ENCODE measurements at regions not wholly inside any gene's neighbourhood (a gene's known extent, or its start where the extent isn't known, plus 50 kb on each side); places are given as distances from the start of the nearest gene placed in this dataset.
A peak's percentile ranks its signal among the peaks of the same experiment; 100 is the strongest.

GRCh38 chr4:123014038-123014437 lies 91.6 kb upstream of the NUDT6 start:
- TF ChIP-seq CTCF (conservative IDR thresholded peaks at IDR 0.05; ENCODE audit: low read depth), result no peak
- DNase-seq (ENCODE audit: low spot score), result no peak
- no peak overlapping the region for H3K27ac ChIP-seq
- ChIA-PET CTCF (no interaction called here), POLR2A (ENCODE audit: low non-redundant PET) (no interaction called here)

- no peak for TF ChIP-seq CTCF (conservative IDR thresholded peaks at IDR 0.05; ENCODE audit: low read depth)
- H3K27ac ChIP-seq, result no peak overlapping the region; the same call in 1 of the 2 replicates
- ChIA-PET CTCF (interaction anchor here (0.6 to 0.7 kb wide), 3 partner anchors 42 to 667 kb away, joined by 3 to 5 read pairs (median 4); no protein-coding TSS in a partner anchor), POLR2A (ENCODE audit: low non-redundant PET) (no interaction called here)
- DNase-seq (ENCODE audit: low spot score), result no peak
Measured at GRCh38 chr4:123017078-123017477, 94.7 kb upstream of the NUDT6 start.

DNA sequence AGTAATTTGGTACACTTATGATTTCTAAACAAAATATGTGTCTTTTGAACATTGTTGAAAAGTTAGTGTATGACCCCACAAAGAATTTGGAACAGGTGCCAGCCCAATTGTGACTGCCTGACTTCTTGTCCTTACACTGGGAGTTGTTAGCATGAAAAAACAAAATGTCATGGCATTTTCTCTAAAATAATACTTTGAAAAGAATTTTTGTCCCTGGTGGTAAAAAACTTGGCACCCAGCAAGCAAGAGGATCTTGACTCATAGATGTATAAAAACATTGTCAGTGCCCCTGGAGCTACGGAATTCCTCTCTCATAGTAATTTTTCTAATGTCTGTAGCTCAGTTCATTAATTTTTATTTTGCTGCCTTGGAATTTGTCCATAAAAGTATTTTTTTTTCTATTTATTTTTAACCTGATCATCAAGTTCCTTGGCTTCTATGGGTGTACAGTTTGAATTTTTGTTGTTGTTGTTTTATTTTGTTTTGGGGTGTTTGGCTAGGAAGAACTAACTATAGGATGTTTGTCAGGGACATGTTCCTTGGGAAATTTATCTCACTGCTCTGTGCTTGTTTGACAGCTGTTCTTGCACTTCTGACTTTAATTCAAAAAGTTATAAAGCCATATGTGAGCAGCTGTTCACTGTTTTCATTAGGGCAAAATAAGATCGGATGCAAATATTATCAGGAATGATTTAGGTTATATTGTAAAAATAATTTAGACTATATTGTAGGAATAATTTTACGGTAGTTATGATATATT lies 95.4 kb upstream of the NUDT6 start:
- ChIA-PET POLR2A (ENCODE audit: low non-redundant PET) (no interaction called here), CTCF (interaction anchor here (0.6 to 0.7 kb wide), 2 partner anchors 329 to 767 kb away, joined by 3 to 8 read pairs; no protein-coding TSS in a partner anchor)
- no peak for TF ChIP-seq CTCF (conservative IDR thresholded peaks at IDR 0.05; ENCODE audit: low read depth)
- peak; percentile 15 for DNase-seq (ENCODE audit: low spot score)
- no peak overlapping the region for H3K27ac ChIP-seq

DNA sequence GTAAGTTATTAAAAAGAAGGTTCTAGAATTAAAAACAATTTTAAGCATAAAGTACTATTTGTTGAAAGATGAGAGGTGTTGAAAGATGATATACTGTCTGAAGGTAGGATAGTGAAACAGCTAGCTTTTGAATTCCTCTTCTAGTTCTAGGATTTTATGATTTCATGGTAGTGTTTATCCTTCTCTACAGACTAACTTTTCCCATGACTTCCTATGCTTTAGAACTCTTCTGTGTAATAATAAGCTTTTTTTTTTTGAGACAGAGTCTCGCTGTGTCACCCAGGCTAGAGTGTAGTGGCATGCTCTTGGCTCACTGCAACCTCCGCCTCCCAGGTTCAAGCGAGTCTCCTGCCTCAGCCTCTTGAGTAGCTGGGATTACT lies 96.0 kb upstream of the NUDT6 start:
- ChIA-PET CTCF (interaction anchor here (0.6 to 0.7 kb wide), 2 partner anchors 328 to 768 kb away, joined by 3 to 8 read pairs; no protein-coding TSS in a partner anchor), POLR2A (ENCODE audit: low non-redundant PET) (no interaction called here)
- H3K27ac ChIP-seq, result peak overlapping the region; percentile 31; the same call in 1 of the 2 replicates
- no peak for DNase-seq (ENCODE audit: low spot score)
- no peak for TF ChIP-seq CTCF (conservative IDR thresholded peaks at IDR 0.05; ENCODE audit: low read depth)

DNA sequence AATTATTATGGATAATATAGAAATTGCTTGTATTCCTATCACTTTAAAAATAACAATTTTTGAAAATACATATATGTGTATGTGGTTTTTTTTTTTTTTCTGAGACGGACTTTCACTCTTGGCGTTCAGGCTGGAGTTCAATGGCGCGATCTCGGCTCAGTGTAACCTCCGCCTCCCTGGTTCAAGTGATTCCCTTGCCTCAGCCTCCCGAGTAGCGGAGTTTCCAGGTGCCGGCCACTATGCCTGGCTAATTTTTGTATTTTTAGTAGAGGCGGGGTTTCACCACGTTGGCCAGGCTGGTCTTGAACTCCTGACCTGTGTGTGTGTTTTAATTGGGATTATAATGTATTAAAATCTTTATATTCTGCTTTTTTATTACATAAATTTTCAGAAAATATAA lies 97.9 kb upstream of the NUDT6 start:
- H3K27ac ChIP-seq, result no peak overlapping the region
- ChIA-PET POLR2A (ENCODE audit: low non-redundant PET) (no interaction called here), CTCF (no interaction called here)
- no peak for DNase-seq (ENCODE audit: low spot score)
- TF ChIP-seq CTCF (conservative IDR thresholded peaks at IDR 0.05; ENCODE audit: low read depth), result no peak

DNA sequence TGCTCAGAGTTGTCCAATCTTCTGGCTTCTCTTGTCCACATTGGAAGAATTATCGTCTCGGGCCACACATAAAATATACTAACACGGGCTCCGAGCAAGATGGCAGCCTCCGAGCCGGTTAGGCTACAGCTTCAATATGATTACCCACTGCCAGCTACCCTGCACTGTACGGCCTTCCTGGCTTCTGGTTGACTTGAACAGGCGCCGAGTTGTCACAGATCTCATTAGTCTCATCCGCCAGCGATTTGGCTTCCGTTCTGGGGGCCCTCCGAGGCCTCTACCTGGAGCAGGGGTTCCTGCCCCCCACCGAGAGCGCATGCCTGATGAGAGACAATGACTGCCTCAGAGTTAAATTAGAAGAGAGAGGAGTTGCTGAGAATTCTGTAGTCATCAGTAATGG lies 101.2 kb upstream of the NUDT6 start:
- no peak for DNase-seq (ENCODE audit: low spot score)
- ChIA-PET CTCF (no interaction called here), POLR2A (ENCODE audit: low non-redundant PET) (no interaction called here)
- no peak for TF ChIP-seq CTCF (conservative IDR thresholded peaks at IDR 0.05; ENCODE audit: low read depth)
- no peak overlapping the region for H3K27ac ChIP-seq

All from RWPE1 (cell line).